Panc1 (cell line): ENCODE measurements at regions not wholly inside any gene's neighbourhood (a gene's known extent, or its start where the extent isn't known, plus 50 kb on each side); places are given as distances from the start of the nearest gene placed in this dataset.

Source experiments
- POLR2AphosphoS5 ChIP-seq: IDR thresholded peaks from 2 replicates; pipeline ENCODE4 v1.6.1; 2012; ENCODE audit warnings: mild to moderate bottlenecking, low read depth, low read length, moderate library complexity
- REST ChIP-seq, 2 experiments: IDR thresholded peaks; 2 replicates each; pipeline ENCODE4 v1.6.1; 2011 to 2012; ENCODE audit warnings: low read depth in 2 of 2, control low read depth in 1 of 2, low read length in 1 of 2, mild to moderate bottlenecking in 1 of 2, moderate library complexity in 1 of 2; ENCODE audit not compliant: insufficient read depth in 1 of 2
- SIN3A ChIP-seq: IDR thresholded peaks from 2 replicates; pipeline ENCODE4 v1.6.1; 2012; ENCODE audit warnings: low read depth, mild to moderate bottlenecking, low read length, moderate library complexity, borderline replicate concordance; ENCODE audit not compliant: insufficient read depth
- TCF7L2 ChIP-seq: IDR thresholded peaks from 2 replicates; pipeline ENCODE4 v1.6.1; 2011; ENCODE audit warnings: mild to moderate bottlenecking, low read depth, low read length, inconsistent platforms
- TF ChIP-seq, protein P1 (sequence below): fragments of 450-650 bp; IDR thresholded peaks from 2 replicates; pipeline ENCODE4 v1.5.1; 2017; ENCODE audit warnings: mild to moderate bottlenecking

DNA sequence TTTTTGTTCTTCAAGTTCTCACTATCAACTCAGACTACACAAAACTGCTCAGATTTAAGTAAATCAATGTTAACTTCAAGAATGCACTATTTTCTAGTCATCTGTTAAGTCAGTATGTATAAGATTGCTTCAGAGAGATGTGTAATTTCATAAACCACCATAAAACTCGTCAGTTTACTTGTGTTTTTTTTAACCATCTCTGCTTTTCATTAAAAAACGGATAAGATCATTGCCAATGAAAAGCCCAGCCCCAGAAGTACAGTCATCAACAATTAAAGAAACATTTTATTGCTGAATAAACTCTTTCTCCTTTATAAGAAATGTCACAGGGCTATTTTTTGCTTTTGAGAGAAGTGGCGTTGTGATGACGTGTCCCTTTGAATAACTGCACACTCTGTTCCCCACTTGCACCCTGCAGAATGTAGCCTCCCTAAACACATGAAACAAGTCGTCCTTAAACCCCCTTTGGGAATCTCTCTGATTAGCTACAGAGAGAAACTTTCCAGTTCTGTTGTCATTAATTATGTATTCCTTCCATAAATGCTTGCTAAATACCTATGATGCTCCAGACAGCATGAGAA, 202.7 kb upstream of the FOXD3 start:
- TF ChIP-seq, protein P1, sequence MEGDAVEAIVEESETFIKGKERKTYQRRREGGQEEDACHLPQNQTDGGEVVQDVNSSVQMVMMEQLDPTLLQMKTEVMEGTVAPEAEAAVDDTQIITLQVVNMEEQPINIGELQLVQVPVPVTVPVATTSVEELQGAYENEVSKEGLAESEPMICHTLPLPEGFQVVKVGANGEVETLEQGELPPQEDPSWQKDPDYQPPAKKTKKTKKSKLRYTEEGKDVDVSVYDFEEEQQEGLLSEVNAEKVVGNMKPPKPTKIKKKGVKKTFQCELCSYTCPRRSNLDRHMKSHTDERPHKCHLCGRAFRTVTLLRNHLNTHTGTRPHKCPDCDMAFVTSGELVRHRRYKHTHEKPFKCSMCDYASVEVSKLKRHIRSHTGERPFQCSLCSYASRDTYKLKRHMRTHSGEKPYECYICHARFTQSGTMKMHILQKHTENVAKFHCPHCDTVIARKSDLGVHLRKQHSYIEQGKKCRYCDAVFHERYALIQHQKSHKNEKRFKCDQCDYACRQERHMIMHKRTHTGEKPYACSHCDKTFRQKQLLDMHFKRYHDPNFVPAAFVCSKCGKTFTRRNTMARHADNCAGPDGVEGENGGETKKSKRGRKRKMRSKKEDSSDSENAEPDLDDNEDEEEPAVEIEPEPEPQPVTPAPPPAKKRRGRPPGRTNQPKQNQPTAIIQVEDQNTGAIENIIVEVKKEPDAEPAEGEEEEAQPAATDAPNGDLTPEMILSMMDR = no peak
- TF ChIP-seq REST (IDR thresholded peaks at IDR 0.05; ENCODE audit: insufficient read depth in 1 of 2, low read depth in 2 of 2, low read length in 1 of 2) (no peak), POLR2AphosphoS5 (no peak), SIN3A (no peak), TCF7L2 (no peak)
